GM21526 (cell line): ENCODE measurements at regions not wholly inside any gene's neighbourhood (a gene's known extent, or its start where the extent isn't known, plus 50 kb on each side); places are given as distances from the start of the nearest gene placed in this dataset.

Experiments used
- ATAC-seq: cut with Tn5 transposase; IDR thresholded peaks from one replicate; pipeline ENCODE4 v1.9.1; 2021; ENCODE audit warnings: moderate library complexity; ENCODE audit not compliant: unreplicated experiment, low FRiP score

DNA sequence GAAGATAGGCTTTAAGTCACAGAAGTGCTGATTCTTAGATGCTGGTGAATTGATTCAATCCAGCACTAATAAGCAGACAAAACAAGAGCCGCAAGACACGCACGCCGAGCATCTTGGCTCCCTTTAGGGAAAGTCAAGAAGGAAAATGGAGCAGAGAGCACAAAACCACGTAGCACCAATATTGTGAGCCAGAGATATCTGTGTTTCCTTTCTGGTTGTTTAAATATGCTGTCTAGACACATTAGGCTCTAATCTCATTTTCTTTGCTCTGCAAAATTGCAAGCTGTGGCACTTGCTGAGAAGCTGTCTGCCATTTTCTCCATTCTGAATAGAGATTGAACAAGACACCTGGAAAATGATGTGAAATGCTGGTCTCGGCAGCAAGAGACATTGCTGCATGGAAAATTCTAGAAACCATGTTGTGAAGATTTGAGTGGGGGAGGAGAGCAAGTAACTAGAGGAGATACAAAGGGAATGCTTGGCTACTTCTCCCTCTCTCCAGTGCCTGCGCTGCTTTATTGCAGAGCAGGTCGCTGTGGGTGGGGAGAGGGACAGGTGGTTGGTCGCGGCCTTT, 336.3 kb downstream of the MED10 start:
- no peak for ATAC-seq

DNA sequence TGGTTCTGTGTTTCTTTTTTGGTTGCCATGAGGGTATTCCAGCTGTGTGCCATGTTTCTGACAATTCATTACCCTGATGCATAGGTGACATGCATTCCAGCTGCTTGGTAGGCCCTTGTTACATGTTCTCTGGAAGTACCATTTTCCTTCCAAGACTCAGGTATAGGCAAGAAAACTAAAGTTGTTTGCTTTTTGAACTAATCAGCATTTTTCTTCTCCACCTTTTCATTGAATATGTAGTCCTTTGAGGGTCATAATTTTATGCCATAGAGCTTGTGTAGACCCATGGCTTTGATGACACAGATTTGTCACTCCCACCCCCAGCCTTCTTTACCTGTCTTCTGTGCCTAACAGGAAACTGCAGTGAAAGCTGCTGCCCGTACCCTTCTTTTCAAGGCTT, 339.2 kb downstream of the MED10 start:
- ATAC-seq, result no peak

DNA sequence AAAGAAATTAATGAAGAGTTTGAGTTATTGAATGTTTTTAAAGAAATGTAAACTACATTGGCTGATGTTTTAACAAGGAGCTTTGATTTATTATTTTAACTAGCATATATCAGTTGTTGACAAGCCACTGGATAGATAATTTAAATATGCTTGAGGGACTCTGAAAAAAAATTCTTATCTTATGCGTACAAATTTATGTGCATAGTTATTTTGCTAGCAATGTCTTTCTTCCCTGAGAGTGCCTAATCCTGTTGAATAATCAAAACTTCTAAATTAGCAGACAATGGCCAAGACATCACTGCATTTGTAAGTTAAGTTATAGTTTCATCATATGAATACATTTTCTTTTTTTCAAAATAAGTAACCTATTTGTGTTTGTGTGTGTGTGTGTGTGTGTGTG, 342.3 kb downstream of the MED10 start:
- no peak for ATAC-seq

DNA sequence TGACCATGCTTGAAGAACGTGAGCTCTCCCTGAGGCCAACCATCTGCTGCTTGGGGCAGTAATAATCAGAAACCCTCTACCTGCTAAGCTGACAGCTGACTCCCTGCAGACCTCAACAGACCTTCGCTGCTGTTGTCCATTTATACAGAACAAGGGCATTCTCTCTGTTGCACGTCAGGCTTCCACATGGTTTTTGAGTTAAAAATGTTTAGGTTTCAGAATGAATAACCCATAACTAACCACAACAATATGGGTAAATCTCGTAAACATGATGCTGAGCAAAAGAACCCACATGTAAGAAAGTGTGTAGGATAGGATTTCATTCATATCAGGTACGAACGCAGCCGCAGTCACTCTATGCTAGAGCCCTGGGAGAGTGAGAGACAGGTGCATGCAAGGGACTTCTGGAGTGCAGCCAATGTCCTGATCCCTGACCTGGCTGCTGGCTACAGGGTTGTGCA, 348.5 kb downstream of the MED10 start:
- no peak for ATAC-seq

DNA sequence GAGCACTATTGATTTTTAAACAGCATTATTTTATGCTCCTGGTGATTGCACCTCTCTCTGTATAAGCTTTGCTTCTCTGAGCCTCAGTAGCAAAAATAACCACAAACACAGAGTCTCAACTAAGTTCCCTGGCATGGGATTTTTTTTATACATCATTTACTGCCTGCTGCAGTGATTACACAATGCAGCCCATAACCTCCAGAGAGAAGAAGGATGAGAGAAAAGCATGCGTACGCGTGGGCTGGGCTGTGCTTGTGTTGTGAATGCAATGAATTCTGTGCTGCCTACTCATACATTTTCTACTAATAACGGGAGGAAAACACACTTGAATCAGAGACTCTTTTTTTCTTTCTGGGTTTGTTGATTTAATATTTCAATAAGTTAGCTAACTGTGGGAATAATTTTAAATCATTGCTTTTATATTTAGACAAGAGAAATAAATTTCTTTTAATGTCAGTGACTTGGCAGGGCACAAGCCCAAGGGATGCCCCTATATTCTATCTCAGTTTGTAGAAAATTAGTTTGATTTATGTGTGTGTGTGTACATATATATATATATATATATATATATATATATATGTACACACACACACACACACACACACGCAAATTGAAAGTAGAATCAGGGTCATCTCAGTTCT, 351.5 kb downstream of the MED10 start:
- ATAC-seq, result no peak

DNA sequence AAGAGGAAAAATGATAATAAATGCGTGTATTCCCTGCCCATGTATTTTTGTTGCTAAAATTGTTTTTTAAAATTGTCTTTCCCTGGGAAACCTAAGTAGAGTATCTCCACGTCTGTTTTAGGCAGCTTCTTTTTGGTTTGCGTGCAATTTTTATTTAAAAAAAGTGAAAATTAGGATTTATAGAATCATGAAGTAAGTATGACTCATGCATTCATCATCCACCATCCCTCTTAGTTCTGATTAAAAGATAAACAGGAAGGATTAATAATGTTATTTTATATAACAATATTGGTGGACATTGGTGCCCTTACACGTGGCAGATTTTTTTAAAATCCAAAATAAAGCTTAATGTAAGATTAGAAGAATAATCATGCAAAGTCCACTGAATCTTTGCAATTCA, 358.7 kb downstream of the MED10 start:
- ATAC-seq, result no peak

DNA sequence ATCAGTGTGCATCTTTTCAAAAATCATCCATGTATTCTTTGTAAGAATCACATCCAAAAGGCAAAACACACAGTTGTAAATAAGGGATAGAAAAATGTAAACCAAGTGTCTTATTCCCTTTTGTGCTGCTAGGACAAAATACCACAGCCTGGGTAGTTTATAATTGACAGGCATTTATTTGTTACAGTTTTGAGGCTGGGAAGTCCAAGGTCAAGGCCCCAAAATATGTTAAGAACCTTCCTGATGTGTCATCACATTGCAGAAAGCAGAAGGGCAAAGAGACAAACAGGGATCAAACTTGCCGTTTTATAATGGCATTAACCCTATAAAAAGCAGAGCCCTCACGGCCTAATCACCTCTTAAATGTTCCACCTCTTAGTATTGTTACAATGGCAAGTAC, 364.8 kb downstream of the MED10 start:
- ATAC-seq, result no peak

DNA sequence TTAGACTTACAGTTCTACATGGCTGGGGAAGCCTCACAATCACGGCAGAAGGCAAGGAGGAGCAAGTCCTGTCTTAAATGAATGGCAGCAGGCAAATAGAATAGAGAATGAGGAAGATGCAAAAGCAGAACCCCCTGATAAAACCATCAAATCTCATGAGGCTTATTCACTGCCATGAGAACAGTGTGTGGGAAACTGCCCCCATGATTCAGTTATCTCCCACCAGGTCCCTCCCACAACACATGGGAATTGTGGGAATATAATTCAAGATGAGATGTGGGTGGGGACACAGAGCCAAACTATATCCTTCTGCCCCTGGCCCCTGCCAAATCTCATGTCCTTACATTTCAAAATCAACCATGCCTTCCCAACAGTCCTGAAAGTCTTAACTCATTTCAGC, 367.1 kb downstream of the MED10 start:
- no peak for ATAC-seq

DNA sequence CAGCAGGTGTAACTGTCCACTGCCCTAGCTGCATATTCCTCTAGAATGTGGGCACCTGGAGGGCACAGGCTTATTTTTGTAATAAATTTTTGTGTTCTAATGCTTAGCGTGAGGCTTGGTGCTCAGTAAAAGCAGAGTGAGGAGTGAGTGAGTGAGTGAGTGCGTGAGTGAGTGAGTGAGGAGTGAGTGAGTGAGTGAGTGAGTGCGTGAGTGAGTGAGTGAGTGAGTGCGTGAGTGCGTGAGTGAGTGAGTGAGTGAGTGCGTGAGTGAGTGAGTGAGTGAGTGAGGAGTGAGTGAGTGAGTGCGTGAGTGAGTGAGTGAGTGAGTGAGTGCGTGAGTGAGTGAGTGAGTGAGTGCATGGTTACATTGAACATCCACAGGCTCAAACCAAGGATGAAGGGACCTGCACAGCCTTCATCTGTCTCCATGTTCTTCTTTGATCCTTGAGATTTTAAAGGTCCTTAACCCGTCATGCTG, 371.5 kb downstream of the MED10 start:
- ATAC-seq, result no peak

DNA sequence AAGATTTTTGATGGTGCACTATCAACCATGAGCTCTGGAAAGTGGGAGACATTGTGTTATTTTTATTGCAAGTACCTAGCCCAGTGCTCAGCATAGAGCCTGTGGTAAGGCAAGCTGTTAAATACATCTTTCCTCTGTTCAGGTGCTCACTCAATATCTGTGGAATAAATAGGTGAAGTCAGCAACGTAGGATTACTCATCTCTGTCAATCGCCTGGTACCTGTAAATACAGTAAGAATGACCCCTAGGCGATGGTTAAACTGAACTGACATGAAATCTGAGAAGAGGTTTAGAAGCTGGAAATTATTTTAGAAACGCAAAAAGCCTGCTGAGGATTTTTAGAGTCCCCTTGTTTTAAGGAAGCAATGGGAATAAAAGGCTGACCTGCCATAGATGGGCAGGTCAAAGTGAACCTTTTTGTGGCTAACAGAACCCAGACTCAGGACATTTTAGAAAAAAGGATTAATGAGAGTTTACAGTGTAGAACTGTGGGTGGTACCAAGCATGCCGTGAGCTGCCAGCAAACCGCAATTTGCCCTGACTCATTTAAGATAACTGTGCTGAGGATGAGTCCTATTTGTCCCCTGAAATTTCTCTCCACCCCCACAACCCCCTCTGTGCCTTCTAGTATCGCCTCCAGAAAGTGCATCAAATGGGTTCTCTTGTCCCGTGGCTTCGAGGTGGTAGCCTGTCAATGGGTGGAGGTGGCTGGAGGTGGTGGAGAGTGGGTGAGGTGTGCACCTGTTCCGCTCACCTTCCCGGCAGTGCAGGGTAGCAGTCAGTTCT, 375.1 kb downstream of the MED10 start:
- ATAC-seq, result no peak

DNA sequence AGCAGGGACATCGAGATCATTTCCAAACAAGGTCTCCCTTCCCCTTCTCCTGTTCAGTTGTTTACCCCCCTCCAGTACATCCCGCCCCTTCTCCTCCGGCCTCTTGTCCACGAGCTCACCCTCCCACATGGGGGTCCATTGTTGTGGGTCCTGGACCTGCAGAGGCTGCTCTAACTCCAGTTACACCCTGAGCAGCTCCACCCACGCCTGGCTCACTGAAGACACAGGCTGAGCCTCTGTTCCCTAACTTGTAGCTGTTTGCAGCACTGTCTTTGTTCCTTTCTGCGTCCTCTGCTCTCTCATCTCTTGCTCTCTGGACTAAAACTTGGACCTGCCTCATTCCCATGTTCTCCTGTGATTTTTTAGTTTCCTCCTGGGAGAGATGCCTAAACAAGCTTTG, 377.5 kb downstream of the MED10 start:
- no peak for ATAC-seq

DNA sequence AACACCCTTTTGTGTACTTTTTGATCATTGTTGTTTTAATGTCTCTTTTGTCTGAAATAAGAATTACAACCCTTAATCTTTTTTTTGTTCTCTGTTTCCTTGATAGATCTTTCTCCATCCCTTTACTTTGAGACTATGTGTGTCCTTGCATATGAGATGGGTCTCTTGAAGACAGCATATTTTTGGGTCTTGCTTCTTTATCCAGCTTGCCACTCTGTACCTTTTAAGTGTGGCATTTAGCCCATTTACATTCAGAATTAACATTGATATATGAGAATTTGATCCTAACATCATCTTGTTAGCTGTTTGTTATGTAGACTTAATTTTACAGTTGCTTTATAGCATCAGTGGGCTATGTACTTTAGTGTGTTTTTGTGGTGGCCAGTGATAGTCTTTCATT, 382.5 kb downstream of the MED10 start:
- no peak for ATAC-seq

DNA sequence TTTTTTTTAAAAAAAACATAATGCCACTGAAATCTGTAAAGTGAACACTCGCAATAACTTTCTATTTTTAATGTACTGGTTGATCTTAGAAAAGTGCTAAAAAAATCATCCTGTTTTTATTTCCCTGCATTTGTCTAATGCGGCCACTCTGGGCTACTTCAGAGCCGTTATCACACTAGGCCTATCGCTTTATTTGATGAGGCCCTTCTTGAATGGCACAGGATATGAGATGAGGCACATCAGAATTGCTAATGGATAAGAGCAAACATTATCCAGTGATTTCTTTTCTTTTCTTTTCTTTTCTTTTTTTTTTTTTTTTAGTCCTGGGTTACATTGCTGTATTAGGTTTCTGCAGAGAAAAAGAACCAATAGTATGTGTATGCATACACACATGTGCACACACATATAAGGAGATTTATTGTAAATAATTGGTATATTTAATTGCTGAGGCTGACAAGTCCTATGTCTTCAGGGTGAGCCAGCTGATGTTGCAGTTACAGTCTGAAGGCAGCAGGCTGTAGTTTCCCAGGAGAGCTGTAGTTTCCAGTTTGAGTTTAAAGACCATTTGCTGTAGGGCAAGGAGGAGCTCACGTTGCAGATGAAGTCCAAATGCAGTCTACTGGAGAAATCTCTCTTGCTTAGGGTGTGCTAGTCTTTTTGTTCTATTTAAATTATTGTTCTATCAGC, 391.7 kb downstream of the MED10 start:
- ATAC-seq, result no peak

DNA sequence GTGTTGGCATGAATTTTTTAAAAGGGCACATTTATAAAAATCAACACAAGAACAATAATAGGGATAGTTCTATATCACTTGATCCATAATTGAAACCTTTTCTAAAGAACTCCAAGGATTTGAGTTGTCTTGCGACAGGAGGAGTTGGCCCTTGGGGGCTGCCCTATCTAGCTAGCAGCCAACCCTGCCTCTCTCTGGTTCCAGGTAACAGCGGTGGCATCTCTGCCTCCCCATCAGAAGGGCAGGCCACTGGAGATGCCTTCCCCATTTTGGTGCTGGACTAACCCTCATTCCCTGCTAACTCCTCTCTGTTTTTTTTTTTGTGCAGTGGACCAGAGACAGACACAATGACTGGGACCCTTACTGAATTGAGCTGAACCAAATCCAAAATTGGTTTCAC, 393.0 kb downstream of the MED10 start:
- ATAC-seq, result no peak

DNA sequence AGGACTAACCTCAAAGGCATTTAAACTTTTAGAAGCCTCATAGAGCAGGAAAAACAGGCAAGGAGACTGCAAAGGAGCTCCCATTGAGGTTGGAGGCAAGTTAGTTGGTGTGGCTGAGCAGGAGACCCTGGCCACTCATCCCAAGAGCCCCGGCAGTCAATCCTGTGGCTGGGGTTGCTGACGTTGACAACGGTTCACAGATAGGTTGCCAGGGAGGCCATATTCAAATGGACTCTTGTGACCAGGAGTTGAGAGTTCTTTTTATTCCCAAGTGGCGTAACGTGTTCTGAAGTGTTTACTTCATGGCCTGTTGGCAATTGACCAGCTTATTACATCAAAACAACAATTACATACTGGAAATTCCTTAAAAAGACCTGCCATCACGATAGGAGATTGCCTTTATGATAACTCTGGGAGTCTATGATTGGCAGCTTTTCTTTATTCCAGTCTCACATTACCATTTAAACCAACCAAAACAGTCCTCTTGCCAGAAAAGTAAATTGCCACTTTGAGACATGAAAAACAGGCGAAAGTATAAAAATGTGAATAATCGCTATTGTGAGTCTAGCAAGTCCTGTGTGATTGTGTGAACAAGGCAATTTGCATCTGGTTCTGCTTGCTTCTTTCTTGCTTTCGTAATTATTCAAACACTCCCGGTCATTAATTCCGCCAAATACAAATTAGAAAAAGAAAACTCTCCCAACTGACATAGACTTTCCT, 394.9 kb downstream of the MED10 start:
- no peak for ATAC-seq

DNA sequence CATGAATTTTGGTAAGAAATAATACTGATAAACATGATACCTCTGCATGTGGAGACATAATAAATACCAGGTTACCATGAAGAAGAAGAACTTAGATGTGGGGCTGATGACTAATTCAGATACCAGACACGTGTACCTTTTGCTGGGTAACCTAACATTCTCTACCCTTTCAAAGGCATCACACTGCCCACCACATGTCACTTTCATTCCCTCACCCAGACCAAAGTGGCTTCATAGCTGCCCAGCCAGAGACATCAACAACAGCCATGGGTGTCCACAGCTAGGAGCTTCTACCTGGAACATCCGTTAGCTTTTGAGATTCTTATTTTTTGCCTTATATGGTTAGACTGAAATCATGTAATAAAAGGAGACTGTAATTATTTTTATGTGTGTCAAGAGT, 396.8 kb downstream of the MED10 start:
- ATAC-seq, result no peak

DNA sequence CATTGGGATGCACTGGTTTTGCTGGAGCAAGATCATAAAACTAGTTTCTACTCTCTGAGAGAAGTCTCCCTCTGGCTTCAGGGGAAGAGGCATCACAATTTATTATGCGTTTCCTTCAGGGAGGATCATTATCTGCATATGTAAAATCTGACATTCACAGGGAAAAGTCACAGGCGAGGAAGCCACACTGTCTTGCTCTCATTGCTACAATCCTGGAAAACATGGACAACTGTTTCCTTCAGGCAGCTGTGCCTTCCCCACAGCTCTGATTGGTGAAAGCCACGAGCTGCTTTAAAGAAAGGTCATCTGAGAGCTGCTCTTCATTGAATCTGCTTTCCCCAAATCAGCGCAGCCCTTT, 397.8 kb downstream of the MED10 start:
- ATAC-seq, result no peak

DNA sequence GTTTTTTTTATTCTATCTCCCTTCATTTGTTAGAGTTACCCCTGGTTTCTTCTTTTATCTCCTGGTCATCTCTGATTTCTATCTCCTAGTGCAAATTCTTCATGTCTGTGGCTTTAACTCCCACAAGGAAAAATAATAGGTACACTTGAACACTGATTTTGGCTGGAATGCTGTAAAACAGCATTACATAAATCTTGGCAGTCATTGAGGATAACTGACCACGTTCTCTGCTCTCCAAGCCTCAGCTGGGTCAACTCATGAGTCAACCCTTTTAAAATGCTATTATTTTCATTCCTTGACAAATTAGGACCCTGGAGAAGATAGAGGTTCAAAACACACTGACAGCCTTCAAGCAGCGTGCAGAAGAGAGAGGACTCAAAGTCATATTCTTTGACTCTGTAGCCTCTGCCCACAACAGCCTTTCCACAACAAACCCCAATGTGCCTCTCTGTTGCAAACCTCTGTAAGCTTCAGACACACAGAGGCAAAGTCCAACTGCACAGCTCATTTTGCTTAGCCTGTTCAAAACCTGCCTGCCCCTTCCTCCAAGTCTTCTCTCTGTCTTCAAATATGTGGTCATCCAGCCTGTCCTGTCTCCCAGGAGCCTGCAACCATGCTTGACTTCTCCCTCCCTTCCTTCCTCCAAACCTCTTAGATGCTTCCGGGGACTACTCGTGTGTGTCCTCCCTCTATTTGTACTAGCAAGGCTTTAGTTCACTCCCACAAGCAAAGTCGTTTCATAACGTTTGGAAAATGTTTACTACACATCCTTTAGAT, 398.4 kb downstream of the MED10 start:
- no peak for ATAC-seq

DNA sequence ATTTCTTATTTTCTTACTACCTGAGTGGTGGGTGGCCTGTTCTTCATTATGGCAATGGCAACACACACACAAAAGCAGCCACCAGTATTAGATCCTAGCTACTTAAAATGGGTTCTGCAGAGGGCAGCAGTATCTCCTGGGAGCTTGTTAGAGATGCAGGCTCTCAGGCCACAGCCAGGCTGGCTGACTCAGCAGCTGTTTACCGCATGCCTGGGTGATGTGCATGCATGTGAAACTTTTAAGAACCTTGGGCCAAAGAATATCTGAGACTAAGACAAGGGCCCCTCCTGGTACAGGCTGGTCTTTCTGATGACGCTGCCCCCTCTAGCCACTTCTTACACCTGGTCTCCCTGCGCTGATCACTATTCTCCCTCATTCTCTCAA, 399.0 kb downstream of the MED10 start:
- ATAC-seq, result no peak
